Fibroblast of mammary gland (primary cell): ENCODE measurements at regions not wholly inside any gene's neighbourhood (a gene's known extent, or its start where the extent isn't known, plus 50 kb on each side); places are given as distances from the start of the nearest gene placed in this dataset.

Experiments
- DNase-seq: peaks from one replicate; pipeline ENCODE4 v3.0.0-alpha.2; 2010; ENCODE audit warnings: low read depth
- H3K4me3 ChIP-seq: 2 replicates; pipeline ENCODE4 v1.5.1; 2011; ENCODE audit warnings: low read depth, mild to moderate bottlenecking, low read length, moderate library complexity; ENCODE audit not compliant: control insufficient read depth
- TF ChIP-seq, protein P1 (sequence below): conservative IDR thresholded peaks from 2 replicates; pipeline ENCODE4 v1.5.1; 2011; ENCODE audit warnings: low read depth, low read length, inconsistent platforms; ENCODE audit not compliant: control insufficient read depth, insufficient read depth

DNA sequence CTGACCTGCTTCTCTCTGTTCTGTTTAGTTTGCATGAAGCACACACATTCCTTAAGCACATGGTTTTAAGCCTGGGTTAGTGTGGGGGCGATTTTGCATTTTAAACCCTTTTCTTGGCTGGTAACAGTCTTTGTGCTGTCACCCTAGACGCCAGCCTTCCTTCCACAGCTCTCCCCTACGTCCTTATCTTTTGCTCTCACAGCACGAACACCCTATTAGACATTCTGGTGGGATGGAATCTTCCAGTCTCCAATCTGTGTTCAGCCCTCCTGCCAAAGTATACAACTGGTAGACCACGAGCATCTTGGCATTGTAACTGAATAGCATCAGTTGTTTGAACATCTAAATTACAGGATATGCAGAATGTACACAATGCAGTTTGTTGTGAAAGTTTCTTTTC lies 316.9 kb upstream of the IRX2 start:
- no peak for DNase-seq
- TF ChIP-seq, protein P1, sequence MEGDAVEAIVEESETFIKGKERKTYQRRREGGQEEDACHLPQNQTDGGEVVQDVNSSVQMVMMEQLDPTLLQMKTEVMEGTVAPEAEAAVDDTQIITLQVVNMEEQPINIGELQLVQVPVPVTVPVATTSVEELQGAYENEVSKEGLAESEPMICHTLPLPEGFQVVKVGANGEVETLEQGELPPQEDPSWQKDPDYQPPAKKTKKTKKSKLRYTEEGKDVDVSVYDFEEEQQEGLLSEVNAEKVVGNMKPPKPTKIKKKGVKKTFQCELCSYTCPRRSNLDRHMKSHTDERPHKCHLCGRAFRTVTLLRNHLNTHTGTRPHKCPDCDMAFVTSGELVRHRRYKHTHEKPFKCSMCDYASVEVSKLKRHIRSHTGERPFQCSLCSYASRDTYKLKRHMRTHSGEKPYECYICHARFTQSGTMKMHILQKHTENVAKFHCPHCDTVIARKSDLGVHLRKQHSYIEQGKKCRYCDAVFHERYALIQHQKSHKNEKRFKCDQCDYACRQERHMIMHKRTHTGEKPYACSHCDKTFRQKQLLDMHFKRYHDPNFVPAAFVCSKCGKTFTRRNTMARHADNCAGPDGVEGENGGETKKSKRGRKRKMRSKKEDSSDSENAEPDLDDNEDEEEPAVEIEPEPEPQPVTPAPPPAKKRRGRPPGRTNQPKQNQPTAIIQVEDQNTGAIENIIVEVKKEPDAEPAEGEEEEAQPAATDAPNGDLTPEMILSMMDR, result no peak
- H3K4me3 ChIP-seq, result no peak overlapping the region

DNA sequence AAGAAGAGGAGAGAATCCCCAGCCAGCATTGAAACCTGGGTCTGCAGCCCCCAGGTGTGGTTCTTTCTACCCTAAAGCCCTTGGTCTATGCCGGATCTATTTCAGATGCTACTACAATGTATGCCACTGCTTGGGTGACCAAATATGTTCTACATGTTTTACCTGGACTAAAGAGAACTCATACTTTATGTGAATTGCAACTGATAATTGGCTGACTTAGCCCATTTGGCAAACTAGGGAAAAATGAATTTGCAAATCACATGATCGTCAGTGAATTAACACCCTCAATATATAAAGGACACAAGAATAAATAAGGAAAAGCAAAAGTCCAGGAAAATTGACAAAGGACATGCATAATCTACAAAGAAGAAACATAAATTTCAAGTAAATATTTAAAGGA lies 308.8 kb upstream of the IRX2 start:
- DNase-seq, result no peak
- TF ChIP-seq, protein P1, result no peak
- H3K4me3 ChIP-seq, result no peak overlapping the region

DNA sequence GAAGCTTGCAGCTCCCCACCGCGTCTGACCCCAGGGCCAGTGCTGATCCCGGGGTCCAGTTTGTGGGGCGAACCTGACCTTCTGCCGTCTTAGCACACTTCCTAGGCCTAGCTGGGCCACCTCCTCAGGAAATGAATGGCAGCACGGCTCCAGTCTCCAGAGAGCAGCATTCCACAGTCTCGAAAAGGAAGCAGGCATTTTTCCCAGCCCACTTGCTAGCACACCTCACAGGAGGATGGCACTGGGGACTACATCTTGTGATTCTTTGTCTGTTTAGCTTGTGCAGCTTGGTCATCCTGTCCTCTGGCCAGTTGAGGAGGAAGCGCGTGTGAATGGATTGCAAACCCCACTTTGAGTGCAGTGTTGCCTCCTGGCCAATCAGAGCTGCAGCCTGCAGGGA lies 308.0 kb upstream of the IRX2 start:
- TF ChIP-seq, protein P1, result no peak
- no peak overlapping the region for H3K4me3 ChIP-seq
- DNase-seq, result no peak

DNA sequence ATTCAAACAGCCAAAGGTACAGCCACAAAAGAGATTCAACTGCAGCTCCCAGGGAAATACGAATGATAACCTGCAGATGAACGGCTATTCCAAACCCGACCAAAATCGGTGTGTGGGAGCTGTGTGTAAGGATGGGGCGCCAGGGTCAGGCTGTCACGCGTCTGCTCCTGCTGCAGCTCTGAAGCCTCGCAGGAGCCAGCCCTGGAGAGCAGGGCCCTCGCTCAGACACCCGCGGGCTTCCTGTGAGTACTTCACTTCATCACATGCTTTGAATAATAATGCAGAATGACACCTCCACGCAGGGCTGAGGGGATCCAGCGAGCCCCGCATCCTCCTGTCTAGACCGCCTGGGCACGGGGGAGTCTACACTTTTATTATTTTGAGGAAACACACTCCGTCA lies 307.5 kb upstream of the IRX2 start:
- no peak overlapping the region for H3K4me3 ChIP-seq
- TF ChIP-seq, protein P1, result no peak
- DNase-seq, result no peak

DNA sequence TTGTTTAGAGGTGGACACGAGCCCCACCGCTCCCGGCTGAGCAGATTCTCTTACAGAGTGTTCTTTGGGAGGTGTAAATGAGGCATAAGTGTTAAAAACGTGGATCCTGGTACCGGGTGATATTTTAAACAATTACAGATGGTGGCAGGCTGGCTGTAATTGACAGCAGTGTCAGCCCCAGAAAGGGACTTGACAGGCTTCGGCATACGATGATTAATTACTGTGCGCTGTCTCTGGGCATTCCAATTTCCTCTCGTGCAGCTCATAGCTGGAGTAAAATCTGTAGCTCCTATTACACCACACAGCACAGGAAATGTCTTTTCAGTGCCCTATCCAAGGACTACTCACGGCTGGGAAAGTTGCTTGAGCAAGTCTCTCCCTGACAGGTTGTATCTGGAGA lies 305.4 kb upstream of the IRX2 start:
- no peak overlapping the region for H3K4me3 ChIP-seq
- TF ChIP-seq, protein P1, result no peak
- DNase-seq, result no peak

DNA sequence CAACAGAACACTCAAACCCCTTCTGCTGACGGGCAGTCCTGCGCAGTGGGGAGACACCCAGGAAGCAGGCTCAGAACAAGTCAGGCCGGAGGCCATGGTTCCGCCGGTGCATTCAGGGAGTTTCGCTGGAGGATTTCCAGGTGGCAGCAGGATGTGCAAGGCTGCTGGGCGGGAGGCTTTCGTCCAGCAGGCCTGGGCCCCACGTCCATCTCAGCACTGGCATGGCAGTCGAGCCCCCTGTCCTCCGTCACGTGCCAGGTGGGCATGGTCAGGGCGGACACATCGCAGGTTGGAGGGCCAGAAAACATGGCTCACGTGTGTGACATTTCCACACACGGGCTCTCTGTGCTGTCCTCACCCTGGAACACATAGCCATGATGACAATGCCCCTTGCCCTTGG lies 299.9 kb upstream of the IRX2 start:
- DNase-seq, result no peak
- TF ChIP-seq, protein P1, result no peak
- H3K4me3 ChIP-seq, result no peak overlapping the region

DNA sequence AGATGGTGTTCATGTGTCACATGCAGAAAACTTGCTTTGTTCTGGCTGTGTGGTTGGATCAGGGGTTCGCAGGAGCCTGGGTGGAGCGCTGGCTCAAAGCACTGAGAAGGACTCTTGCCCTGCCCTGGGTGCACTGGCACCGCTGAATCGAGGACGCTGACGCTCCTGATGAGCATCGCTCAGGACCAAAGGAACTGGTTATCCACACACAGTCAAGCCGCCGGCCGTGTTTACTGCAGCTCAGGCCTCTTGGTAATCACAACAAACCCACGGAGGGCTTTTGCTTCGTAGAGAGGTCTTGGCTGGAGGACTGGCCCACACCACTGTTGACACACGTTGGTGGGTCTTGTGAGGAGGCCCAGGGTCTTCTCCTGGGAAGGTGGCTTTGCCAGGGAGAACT lies 299.4 kb upstream of the IRX2 start:
- H3K4me3 ChIP-seq, result no peak overlapping the region
- TF ChIP-seq, protein P1, result no peak
- no peak for DNase-seq
